OCI-LY1 (cell line): ENCODE measurements at regions not wholly inside any gene's neighbourhood (a gene's known extent, or its start where the extent isn't known, plus 50 kb on each side); places are given as distances from the start of the nearest gene placed in this dataset.
"Not testable (repeated sequence)": the region's sequence is repeated elsewhere in the genome, so short reads cannot be mapped to it uniquely, and the experiment has no call there.

Experiments
- H2AFZ ChIP-seq: fragments of 200-600 bp; sonication (generic), shearing (Covaris generic); 2 replicates; pipeline ENCODE4 v1.6.0; 2014; ENCODE audit warnings: antibody characterized with exemption, mild to moderate bottlenecking, low read length
- H3F3A ChIP-seq: fragments of 200-600 bp; sonication (generic), shearing (Covaris generic); 2 replicates; pipeline ENCODE4 v1.6.0; 2014; ENCODE audit warnings: mild to moderate bottlenecking, antibody characterized with exemption, low read length, moderate library complexity; ENCODE audit not compliant: insufficient read depth
- H3K27ac ChIP-seq: fragments of 200-600 bp; sonication (generic); 2 replicates; pipeline ENCODE4 v1.5.1; 2014; ENCODE audit warnings: low read length, mixed run types, mild to moderate bottlenecking, low read depth; ENCODE audit not compliant: poor library complexity, severe bottlenecking
- H3K27me3 ChIP-seq: fragments of 200-600 bp; sonication (generic); 2 replicates; pipeline ENCODE4 v1.6.0; 2014; ENCODE audit warnings: antibody characterized with exemption, mild to moderate bottlenecking, low read length, moderate library complexity; ENCODE audit not compliant: insufficient read depth
- H3K36me3 ChIP-seq: fragments of 200-600 bp; sonication (generic); 2 replicates; pipeline ENCODE4 v1.6.1; 2014; ENCODE audit warnings: mild to moderate bottlenecking, antibody characterized with exemption, low read length, moderate library complexity, mixed read lengths; ENCODE audit not compliant: insufficient read depth
- H3K4me1 ChIP-seq: fragments of 200-600 bp; sonication (generic); 2 replicates; pipeline ENCODE4 v1.5.1; 2014; ENCODE audit warnings: mild to moderate bottlenecking, low read length, moderate library complexity; ENCODE audit not compliant: insufficient read depth, severe bottlenecking
- H3K4me2 ChIP-seq: fragments of 200-600 bp; sonication (generic), shearing (Covaris generic); 2 replicates; pipeline ENCODE4 v1.6.1; 2014; ENCODE audit warnings: low read length
- H3K4me3 ChIP-seq: fragments of 200-600 bp; sonication (generic); 2 replicates; pipeline ENCODE4 v1.5.1; 2014; ENCODE audit warnings: low read length, low read depth, mild to moderate bottlenecking, mixed read lengths; ENCODE audit not compliant: poor library complexity, severe bottlenecking
- H3K79me2 ChIP-seq: fragments of 200-600 bp; shearing (Covaris generic); 2 replicates; pipeline ENCODE4 v1.6.1; 2016; ENCODE audit warnings: mixed run types, low read length, mixed read lengths; ENCODE audit not compliant: insufficient read depth
- H3K9ac ChIP-seq: fragments of 200-600 bp; sonication (generic), shearing (Covaris generic); 2 replicates; pipeline ENCODE4 v1.6.1; 2014; ENCODE audit warnings: mild to moderate bottlenecking, low read length, mixed read lengths
- H3K9me2 ChIP-seq: fragments of 200-600 bp; sonication (generic), shearing (Covaris generic); 2 replicates; pipeline ENCODE4 v1.6.1; 2014; ENCODE audit warnings: low read depth, mild to moderate bottlenecking, low read length, mixed read lengths
- H3K9me3 ChIP-seq: fragments of 200-600 bp; shearing (Covaris generic); 2 replicates; pipeline ENCODE4 v1.6.1; 2014; ENCODE audit warnings: low read length, mixed read lengths
- H4K20me1 ChIP-seq: fragments of 200-600 bp; sonication (generic), shearing (Covaris generic); 2 replicates; pipeline ENCODE4 v1.6.0; 2016; ENCODE audit warnings: mild to moderate bottlenecking, low read length; ENCODE audit not compliant: insufficient read depth

- H3K27ac ChIP-seq, H3K4me1 ChIP-seq, H3K27me3 ChIP-seq, H3K4me2 ChIP-seq, H3K9ac ChIP-seq, H3K79me2 ChIP-seq, H2AFZ ChIP-seq, H3K9me2 ChIP-seq, H3K36me3 ChIP-seq, H4K20me1 ChIP-seq, H3K4me3 ChIP-seq, H3F3A ChIP-seq, H3K9me3 ChIP-seq: not testable (repeated sequence)
Observed at GRCh38 chr22:12638319-12638718, 2889.7 kb upstream of the OR11H1 start.
